ENCODE measurements at regions not wholly inside any gene's neighbourhood (a gene's known extent, or its start where the extent isn't known, plus 50 kb on each side); places are given as distances from the start of the nearest gene placed in this dataset.

- 42 to 70% (median 62%) methylated on average over 2 of the region's 2 CpGs for WGBS, 4 donors
- Histone ChIP-seq H3K27me3 (no peaks in the 10 kb centered on the region), H3K27ac (no peak overlapping the region), H3K4me3 (no peak overlapping the region), H3K9me3 (replicated peaks in 1 of 3) (no peaks in the 10 kb centered on the region), H3K36me3 (replicated peaks in 1 of 2) (no peaks in the 10 kb centered on the region), H3K4me1 (replicated peaks in 1 of 2) (no peaks in the 10 kb centered on the region)
- TF ChIP-seq POLR2A (IDR thresholded peaks at IDR 0.05), result no peak
- TF ChIP-seq CTCF (IDR thresholded peaks at IDR 0.05), result no peak
- intact Hi-C loops (cut with DNase I), result no loop called here
- no peak for DNase-seq
Measured at GRCh38 chr2:198640463-198640862, 817.3 kb downstream of the SATB2 start.

- Histone ChIP-seq H3K9me3 (replicated peaks in 1 of 3) (no peaks in the 10 kb centered on the region), H3K27ac (no peak overlapping the region), H3K27me3 (no peaks in the 10 kb centered on the region), H3K4me1 (replicated peaks in 1 of 2) (no peaks in the 10 kb centered on the region), H3K36me3 (replicated peaks in 1 of 2) (no peaks in the 10 kb centered on the region), H3K4me3 (no peak overlapping the region)
- intact Hi-C loops (cut with DNase I), result no loop called here
- no peak for DNase-seq
- WGBS, 4 donors, result 56 to 70% (median 61%) methylated on average over 1 of the region's 1 CpG
- TF ChIP-seq CTCF (IDR thresholded peaks at IDR 0.05) (no peak), POLR2A (IDR thresholded peaks at IDR 0.05) (no peak)
Measured at GRCh38 chr2:198639580-198639979, 818.2 kb downstream of the SATB2 start.

- TF ChIP-seq CTCF (IDR thresholded peaks at IDR 0.05) (no peak), POLR2A (IDR thresholded peaks at IDR 0.05) (no peak)
- Histone ChIP-seq H3K27me3 (no peaks in the 10 kb centered on the region), H3K4me3 (no peak overlapping the region), H3K9me3 (replicated peaks in 1 of 3) (no peaks in the 10 kb centered on the region), H3K36me3 (replicated peaks in 1 of 2) (no peaks in the 10 kb centered on the region), H3K4me1 (replicated peaks in 1 of 2) (no peaks in the 10 kb centered on the region), H3K27ac (no peak overlapping the region)
- intact Hi-C loops (cut with DNase I), result no loop called here
- 71 to 82% (median 78%) methylated on average over 3 of the region's 3 CpGs for WGBS, 4 donors
- DNase-seq, result no peak
Measured at GRCh38 chr2:198638577-198638976, 819.2 kb downstream of the SATB2 start.

GRCh38 chr2:198630384-198630783 lies 826.0 kb downstream of the PLCL1 start:
- Histone ChIP-seq H3K4me3 (no peak overlapping the region), H3K9me3 (replicated peaks in 1 of 3) (no peaks in the 10 kb centered on the region), H3K4me1 (replicated peaks in 1 of 2) (no peaks in the 10 kb centered on the region), H3K27ac (no peak overlapping the region), H3K27me3 (no peaks in the 10 kb centered on the region), H3K36me3 (replicated peaks in 1 of 2) (no peaks in the 10 kb centered on the region)
- TF ChIP-seq POLR2A (IDR thresholded peaks at IDR 0.05) (no peak), CTCF (IDR thresholded peaks at IDR 0.05) (no peak)
- intact Hi-C loops (cut with DNase I), result no loop called here
- WGBS, 4 donors, result 71 to 81% (median 77%) methylated on average over 3 of the region's 3 CpGs
- DNase-seq, result no peak
